OCI-LY3 (cell line): ENCODE measurements at regions not wholly inside any gene's neighbourhood (a gene's known extent, or its start where the extent isn't known, plus 50 kb on each side); places are given as distances from the start of the nearest gene placed in this dataset.

ENCODE experiments used
- CTCF ChIP-seq: fragments of 200-600, 300-600 bp; sonication (generic); IDR thresholded peaks from 2 replicates; pipeline ENCODE4 v1.5.1; 2014; ENCODE audit warnings: antibody characterized with exemption, low read length, low read depth
- EZH2phosphoT487 ChIP-seq: fragments of 200-600 bp; shearing (Covaris generic); IDR thresholded peaks from 2 replicates; pipeline ENCODE4 v1.6.1; 2018; ENCODE audit warnings: antibody characterized with exemption, mixed run types, low read depth

- TF ChIP-seq CTCF (no peak), EZH2phosphoT487 (no peak)
Measured at GRCh38 chr22:49693848-49694247, 133.8 kb downstream of the BRD1 start.
